Endothelial cell of umbilical vein (primary cell): ENCODE measurements at regions not wholly inside any gene's neighbourhood (a gene's known extent, or its start where the extent isn't known, plus 50 kb on each side); places are given as distances from the start of the nearest gene placed in this dataset.

Experiments used
- BruUV-seq: library from RNA; stranded (reverse); fragments of 400-500 nt; replicated peaks from 2 replicates; lab custom pipeline; 2021; lab: Mats Ljungman, UMichigan
- CTCF ChIA-PET: fragments of 300-600, 350-600 bp; sonication (Branson Sonifier 250); formaldehyde crosslinking; loops from one replicate; lab custom pipeline; 2021; ENCODE audit warnings: antibody characterized with exemption, inconsistent platforms; lab: Charles Lee
- POLR2A ChIA-PET: fragments of 300-600, 350-600 bp; sonication (Branson Sonifier 250); formaldehyde crosslinking; loops from one replicate; lab custom pipeline; 2021; ENCODE audit warnings: antibody characterized with exemption, inconsistent platforms; lab: Charles Lee
- DNase-seq: peaks from one replicate; pipeline ENCODE4 v3.0.0-alpha.2; 2011; ENCODE audit warnings: low read depth, low spot score
- FAIRE-seq: peaks from 2 replicates; lab custom pipeline; 2011; peaks lifted over from hg19 to GRCh38; lab: Jason Lieb, UNC
- H2AFZ ChIP-seq: 2 replicates; pipeline ENCODE4 v1.6.0; 2012; ENCODE audit warnings: low read depth, low read length, control low read depth, inconsistent platforms
- H3K27ac ChIP-seq: 2 replicates; pipeline ENCODE4 v1.5.1; 2011; ENCODE audit warnings: low read depth, mild to moderate bottlenecking, control low read depth, low read length, moderate library complexity; ENCODE audit not compliant: insufficient read depth
- H3K27me3 ChIP-seq, 2 experiments: 2 replicates each; pipeline versions ENCODE4 v1.6.0 to v1.6.1; 2011; ENCODE audit warnings: low read length in 2 of 2, mixed read lengths in 1 of 2; ENCODE audit not compliant: control insufficient read depth in 2 of 2, insufficient read depth in 2 of 2
- H3K36me3 ChIP-seq, 2 experiments: 2 replicates in 1 of 2; 3 replicates in 1 of 2; pipeline ENCODE4 v1.5.1; 2011; ENCODE audit warnings: low read length in 2 of 2, mild to moderate bottlenecking in 1 of 2, moderate library complexity in 1 of 2; ENCODE audit not compliant: control insufficient read depth in 2 of 2, insufficient read depth in 2 of 2; ENCODE audit errors: extremely low read depth in 1 of 2
- H3K4me1 ChIP-seq: 3 replicates; pipeline ENCODE4 v1.5.1; 2011; ENCODE audit warnings: mild to moderate bottlenecking, low read length; ENCODE audit not compliant: control insufficient read depth, insufficient read depth; ENCODE audit errors: extremely low read depth
- H3K4me2 ChIP-seq: 2 replicates; pipeline ENCODE4 v1.6.1; 2011; ENCODE audit warnings: low read length, control low read depth, mixed read lengths; ENCODE audit not compliant: insufficient read depth
- H3K4me3 ChIP-seq, 3 experiments: fragments of 200-600 bp in 1 of 3; sonication (generic), shearing (Covaris generic) in 1 of 3; replicated peaks in 1 of 3; 2 replicates each; pipeline ENCODE4 v1.5.1; 2011 to 2016; ENCODE audit warnings: control low read depth in 3 of 3, low read length in 3 of 3, mild to moderate bottlenecking in 2 of 3, inconsistent platforms in 1 of 3, low read depth in 1 of 3, moderate library complexity in 1 of 3; ENCODE audit not compliant: insufficient read depth in 1 of 3
- H3K79me2 ChIP-seq: 2 replicates; pipeline ENCODE4 v1.6.0; 2012; ENCODE audit warnings: low read length, inconsistent platforms; ENCODE audit not compliant: control insufficient read depth, insufficient read depth
- H3K9ac ChIP-seq: replicated peaks from 2 replicates; pipeline ENCODE3; 2011; ENCODE audit warnings: low read length, control low read depth; ENCODE audit not compliant: insufficient read depth; ENCODE audit errors: extremely low read depth
- H3K9me1 ChIP-seq: replicated peaks from 3 replicates; pipeline ENCODE4 v1.6.0; 2011; ENCODE audit warnings: mild to moderate bottlenecking, low read length; ENCODE audit not compliant: control insufficient read depth, insufficient read depth; ENCODE audit errors: extremely low read depth
- H3K9me3 ChIP-seq: replicated peaks from 2 replicates; pipeline ENCODE4 v1.5.1; 2012; ENCODE audit warnings: low read length, inconsistent platforms; ENCODE audit not compliant: control insufficient read depth, insufficient read depth
- H4K20me1 ChIP-seq: replicated peaks from 2 replicates; pipeline ENCODE3; 2011; ENCODE audit warnings: mild to moderate bottlenecking, low read length; ENCODE audit not compliant: control insufficient read depth, insufficient read depth; ENCODE audit errors: extremely low read depth
- CTCF ChIP-seq, 2 donors: IDR thresholded peaks; 1 replicate in 1 of 2; 2 replicates in 1 of 2; pipeline ENCODE4 v1.5.1; 2011; ENCODE audit warnings: low read length in 2 of 2, mild to moderate bottlenecking in 2 of 2, moderate library complexity in 2 of 2, control low read depth in 1 of 2, inconsistent platforms in 1 of 2, low read depth in 1 of 2; ENCODE audit not compliant: insufficient read depth in 1 of 2; ENCODE audit errors: extremely low read depth in 1 of 2
- EZH2 ChIP-seq: IDR thresholded peaks from 2 replicates; pipeline ENCODE4 v1.6.1; 2012; ENCODE audit warnings: borderline replicate concordance, low read depth, mild to moderate bottlenecking, moderate library complexity, low read length, inconsistent platforms; ENCODE audit not compliant: severe bottlenecking
- FOS ChIP-seq: IDR thresholded peaks from 2 replicates; pipeline ENCODE4 v1.6.1; 2011; ENCODE audit warnings: mild to moderate bottlenecking, low read length, moderate library complexity, borderline replicate concordance; ENCODE audit not compliant: insufficient read depth
- GATA2 ChIP-seq: IDR thresholded peaks from 2 replicates; pipeline ENCODE4 v1.7.0; 2011; ENCODE audit warnings: low read depth, mild to moderate bottlenecking, moderate library complexity, mixed read lengths, low read length; ENCODE audit not compliant: insufficient read length, insufficient read depth
- JUN ChIP-seq: IDR thresholded peaks from 2 replicates; pipeline ENCODE4 v1.6.1; 2011; ENCODE audit warnings: borderline replicate concordance, low read depth; ENCODE audit not compliant: insufficient read length, insufficient read depth
- MAX ChIP-seq: IDR thresholded peaks from 2 replicates; pipeline ENCODE4 v1.6.1; 2011; ENCODE audit not compliant: insufficient read depth, insufficient read length
- MYC ChIP-seq: IDR thresholded peaks from one replicate; pipeline ENCODE4 v1.6.1; 2011; ENCODE audit warnings: mild to moderate bottlenecking, low read depth, low read length
- POLR2A ChIP-seq: IDR thresholded peaks from 2 replicates; pipeline ENCODE4 v1.6.1; 2012; ENCODE audit warnings: low read depth, mild to moderate bottlenecking, control low read depth, low read length
- POLR2AphosphoS5 ChIP-seq: IDR thresholded peaks from 2 replicates; pipeline ENCODE4 v1.6.1; 2012; ENCODE audit warnings: low read depth, mild to moderate bottlenecking, control low read depth, low read length, moderate library complexity; ENCODE audit not compliant: insufficient read depth
- dilution Hi-C: fragments of 300-500 bp; cut with MboI; formaldehyde crosslinking; loops from one replicate; pipeline ENCODE4 v1.15.0; 2019; ENCODE audit warnings: low sequenced_read_pairs; ENCODE audit not compliant: extremely low pct_ligation_motif_present
- intact Hi-C: fragments of 100-400 bp; cut with micrococcal nuclease; formaldehyde crosslinking; loops from one replicate; pipeline ENCODE4 v1.10.0; 2022

- POLR2A ChIA-PET = no interaction called here
- Histone ChIP-seq H3K27me3 (no peaks in the 10 kb centered on the region), H2AFZ (no peak overlapping the region), H3K27ac (no peak overlapping the region), H3K9ac (no peak overlapping the region), H3K9me1 (no peaks in the 10 kb centered on the region), H3K4me3 (no peak overlapping the region), H3K9me3 (no peaks in the 10 kb centered on the region), H4K20me1 (no peaks in the 10 kb centered on the region), H3K36me3 (no peaks in the 10 kb centered on the region), H3K79me2 (no peaks in the 10 kb centered on the region), H3K4me1 (no peaks in the 10 kb centered on the region), H3K4me2 (no peak overlapping the region)
- CTCF ChIA-PET = interaction anchor here (1.9 kb wide), 1 partner anchor 11 kb away, joined by 4 read pairs; no protein-coding TSS in a partner anchor
- intact Hi-C loops (no loop called here), dilution Hi-C loops (no loop called here)
- BruUV-seq = no TSS peak
- FAIRE-seq (no peak), DNase-seq (no peak)
- TF ChIP-seq POLR2AphosphoS5 (no peak), FOS (no peak), EZH2 (no peak), JUN (no peak), MYC (no peak), CTCF (IDR thresholded peaks at IDR 0.05; ENCODE audit: extremely low read depth in 1 of 2, insufficient read depth in 1 of 2, low read depth in 1 of 2, low read length in 2 of 2) (no peak), GATA2 (no peak), MAX (no peak), POLR2A (no peak)
These were observed 536.1 kb upstream of the NR3C2 start for GRCh38 chr4:148978301-148978700.
